Lower leg skin (tissue), 4 donors: ENCODE measurements at regions not wholly inside any gene's neighbourhood (a gene's known extent, or its start where the extent isn't known, plus 50 kb on each side); places are given as distances from the start of the nearest gene placed in this dataset.
A peak's percentile ranks its signal among the peaks of the same experiment; 100 is the strongest.

Experiments used
- DNase-seq, 2 donors: peaks; one replicate each; pipeline ENCODE4 v3.0.0-alpha.2; 2019; ENCODE audit warnings: low spot score in 2 of 2
- H3K4me3 ChIP-seq: fragments of 200-600 bp; sonication (generic); 2 replicates; pipeline ENCODE4 v1.5.1; 2017; ENCODE audit warnings: mild to moderate bottlenecking, low read depth; ENCODE audit not compliant: poor library complexity, severe bottlenecking
- POLR2A ChIP-seq, 2 donors: fragments of 450-650 bp; IDR thresholded peaks; one replicate each; pipeline ENCODE4 v1.6.1; 2016 to 2017; ENCODE audit warnings: antibody characterized with exemption in 2 of 2, mild to moderate bottlenecking in 1 of 2, moderate library complexity in 1 of 2
- WGBS, 2 donors: methylation state at CpG; one replicate each; pipeline ENCODE4 v1.1.5; 2018; 5-methylcytosine and 5-hydroxymethylcytosine counted together
- intact Hi-C: fragments of 100-400 bp; cut with DNase I; formaldehyde crosslinking; loops from one replicate; pipeline ENCODE4 v1.15.0; 2023; ENCODE audit warnings: low total_unique reads
- TF ChIP-seq, protein P1 (sequence below), 3 donors: fragments of 450-650 bp; IDR thresholded peaks; one replicate each; pipeline ENCODE4 v1.5.1; 2016; ENCODE audit warnings: antibody characterized with exemption in 3 of 3, mild to moderate bottlenecking in 3 of 3, moderate library complexity in 2 of 3

DNA sequence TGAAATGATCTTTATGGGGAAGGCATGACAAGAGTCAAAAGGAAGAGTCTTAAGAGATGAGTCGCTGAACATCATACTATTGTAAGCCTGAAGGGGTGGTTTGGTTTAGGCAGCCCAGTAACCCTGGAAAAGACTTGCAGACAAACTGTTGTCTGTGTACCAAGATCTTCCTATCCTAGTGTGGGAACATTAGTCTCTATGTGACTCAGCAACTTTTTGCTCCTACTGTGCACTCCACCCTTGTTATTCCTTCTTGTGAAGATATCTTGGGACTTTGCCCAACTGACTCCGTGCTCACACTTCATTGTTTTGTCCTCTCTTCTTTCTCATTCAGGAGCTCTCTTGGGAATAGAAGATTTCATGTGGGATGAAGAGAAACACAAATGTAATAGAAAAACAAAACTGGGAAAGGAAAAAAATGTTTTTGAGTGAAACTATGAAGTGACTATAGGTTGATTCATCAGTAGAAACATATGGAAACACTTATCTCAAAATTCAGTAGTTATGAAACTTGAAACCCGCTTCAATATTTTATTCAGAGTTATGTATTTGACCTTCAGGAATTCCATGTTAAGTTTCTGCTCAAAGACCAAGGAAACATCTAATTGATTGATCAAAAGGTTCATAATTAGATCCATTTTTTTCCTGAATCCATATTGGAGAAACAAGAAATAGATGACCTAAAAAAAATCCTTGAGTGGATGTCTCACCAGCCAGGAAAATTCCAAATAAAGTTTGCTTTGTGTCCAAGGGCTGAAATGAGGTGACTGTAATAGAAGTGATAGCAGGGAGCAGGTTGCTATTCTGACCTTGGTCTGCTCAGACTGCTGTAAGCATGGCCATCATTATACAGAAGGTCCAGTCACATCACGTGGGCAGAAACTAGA lies 67.2 kb downstream of the BTG1 start:
- TF ChIP-seq POLR2A (IDR thresholded peaks at IDR 0.05): no peak
- TF ChIP-seq, protein P1, sequence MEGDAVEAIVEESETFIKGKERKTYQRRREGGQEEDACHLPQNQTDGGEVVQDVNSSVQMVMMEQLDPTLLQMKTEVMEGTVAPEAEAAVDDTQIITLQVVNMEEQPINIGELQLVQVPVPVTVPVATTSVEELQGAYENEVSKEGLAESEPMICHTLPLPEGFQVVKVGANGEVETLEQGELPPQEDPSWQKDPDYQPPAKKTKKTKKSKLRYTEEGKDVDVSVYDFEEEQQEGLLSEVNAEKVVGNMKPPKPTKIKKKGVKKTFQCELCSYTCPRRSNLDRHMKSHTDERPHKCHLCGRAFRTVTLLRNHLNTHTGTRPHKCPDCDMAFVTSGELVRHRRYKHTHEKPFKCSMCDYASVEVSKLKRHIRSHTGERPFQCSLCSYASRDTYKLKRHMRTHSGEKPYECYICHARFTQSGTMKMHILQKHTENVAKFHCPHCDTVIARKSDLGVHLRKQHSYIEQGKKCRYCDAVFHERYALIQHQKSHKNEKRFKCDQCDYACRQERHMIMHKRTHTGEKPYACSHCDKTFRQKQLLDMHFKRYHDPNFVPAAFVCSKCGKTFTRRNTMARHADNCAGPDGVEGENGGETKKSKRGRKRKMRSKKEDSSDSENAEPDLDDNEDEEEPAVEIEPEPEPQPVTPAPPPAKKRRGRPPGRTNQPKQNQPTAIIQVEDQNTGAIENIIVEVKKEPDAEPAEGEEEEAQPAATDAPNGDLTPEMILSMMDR (IDR thresholded peaks at IDR 0.05): no peak
- 40 to 44% methylated on average over 4 of the region's 4 CpGs for WGBS, 2 donors
- peak in 1 of 2 donors; percentile 84 for DNase-seq
- no peak overlapping the region for H3K4me3 ChIP-seq
- intact Hi-C loops: no loop called here

DNA sequence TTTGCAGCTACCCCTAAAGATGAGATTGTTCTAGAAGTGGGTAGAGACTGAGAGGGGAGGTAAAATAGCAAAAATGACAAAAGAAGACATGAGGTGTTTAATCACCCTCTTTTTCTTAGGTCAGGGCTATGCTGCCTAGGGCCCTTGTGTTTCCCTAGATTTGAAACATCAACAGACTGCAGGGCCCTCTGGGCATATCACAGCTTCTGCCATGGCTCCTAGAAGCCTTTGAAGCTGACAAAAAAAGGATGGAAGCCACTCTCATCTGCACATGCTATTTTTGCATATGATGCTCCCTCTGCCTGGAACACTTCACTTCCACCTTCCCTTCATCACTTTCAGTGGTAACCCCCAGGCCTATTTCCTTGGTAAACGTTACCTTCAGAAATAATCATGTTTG lies 68.1 kb downstream of the BTG1 start:
- intact Hi-C loops: no loop called here
- DNase-seq: no peak
- H3K4me3 ChIP-seq: no peak overlapping the region
- TF ChIP-seq, protein P1 (IDR thresholded peaks at IDR 0.05): no peak
- no peak for TF ChIP-seq POLR2A (IDR thresholded peaks at IDR 0.05)
- WGBS, 2 donors: 70 to 72% methylated on average over 1 of the region's 1 CpG

DNA sequence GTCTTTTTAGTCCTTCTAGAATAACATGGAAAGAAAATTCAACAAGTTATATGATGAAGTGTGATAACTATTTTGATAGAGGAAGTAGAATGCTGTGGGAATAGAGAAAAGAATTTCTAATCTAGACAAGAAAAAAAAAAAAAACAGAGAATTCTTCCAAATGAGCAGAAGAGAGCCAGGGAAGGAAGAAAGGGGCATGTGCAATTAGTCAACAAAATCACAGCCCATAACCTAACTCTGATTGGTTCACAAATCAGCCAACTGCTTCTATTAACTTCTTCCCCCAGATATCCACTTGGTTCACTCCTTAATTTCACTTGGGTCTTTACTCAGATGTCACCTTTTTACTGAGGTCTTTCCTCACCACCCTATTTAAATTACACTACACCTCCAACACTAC lies 69.5 kb downstream of the BTG1 start:
- no peak for DNase-seq
- intact Hi-C loops: no loop called here
- TF ChIP-seq, protein P1 (IDR thresholded peaks at IDR 0.05): no peak
- TF ChIP-seq POLR2A (IDR thresholded peaks at IDR 0.05): no peak
- no peak overlapping the region for H3K4me3 ChIP-seq

DNA sequence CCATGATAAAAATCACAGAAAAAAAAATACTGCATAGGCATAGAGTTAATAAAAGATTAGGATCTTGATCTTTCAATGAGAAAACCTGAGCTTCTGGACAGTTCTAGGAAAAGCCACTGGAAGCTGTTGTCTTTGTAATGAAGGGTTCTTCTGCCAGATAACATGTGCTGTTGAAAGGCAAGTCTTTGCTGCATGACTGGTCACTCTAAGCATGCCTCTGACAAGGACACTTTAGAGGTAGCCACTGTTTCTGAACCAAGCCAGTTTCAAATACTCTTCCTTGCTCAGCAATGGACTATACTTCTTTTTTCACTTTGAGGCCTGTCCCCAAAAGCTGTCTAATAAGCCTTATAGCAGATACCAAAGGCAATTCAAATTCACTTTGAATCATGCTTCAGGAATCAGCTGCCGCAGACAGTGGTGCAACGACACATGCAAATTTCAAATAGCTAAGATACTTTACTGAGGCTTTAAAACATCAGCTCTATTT lies 70.2 kb downstream of the BTG1 start:
- 87 to 91% methylated on average over 2 of the region's 2 CpGs for WGBS, 2 donors
- intact Hi-C loops: no loop called here
- DNase-seq: no peak
- no peak for TF ChIP-seq POLR2A (IDR thresholded peaks at IDR 0.05)
- TF ChIP-seq, protein P1 (IDR thresholded peaks at IDR 0.05): no peak
- H3K4me3 ChIP-seq: no peak overlapping the region

DNA sequence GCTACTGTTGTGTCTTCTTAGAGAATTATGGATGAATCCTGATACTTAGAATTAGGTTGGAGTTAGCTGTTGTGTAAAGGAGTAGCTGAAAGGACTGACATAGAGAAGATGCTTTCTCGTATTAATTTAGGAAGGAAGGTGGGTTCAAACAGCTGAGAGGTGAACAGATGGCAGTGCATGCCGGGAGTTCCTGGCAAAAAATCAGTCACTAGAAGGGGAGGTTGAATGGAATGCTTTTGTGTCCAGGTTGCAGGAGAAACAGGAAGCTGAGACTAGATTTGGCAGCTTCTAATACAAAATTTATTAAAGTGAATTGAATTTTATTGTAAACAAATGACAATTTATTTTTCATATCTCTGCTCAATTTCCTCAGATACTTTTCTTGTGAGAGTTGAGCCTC lies 70.8 kb downstream of the BTG1 start:
- WGBS, 2 donors: 54 to 65% methylated on average over 2 of the region's 2 CpGs
- TF ChIP-seq, protein P1 (IDR thresholded peaks at IDR 0.05): no peak
- TF ChIP-seq POLR2A (IDR thresholded peaks at IDR 0.05): no peak
- no peak overlapping the region for H3K4me3 ChIP-seq
- no peak for DNase-seq
- intact Hi-C loops: no loop called here
